ENCODE measurements at regions not wholly inside any gene's neighbourhood (a gene's known extent, or its start where the extent isn't known, plus 50 kb on each side); places are given as distances from the start of the nearest gene placed in this dataset.

DNA sequence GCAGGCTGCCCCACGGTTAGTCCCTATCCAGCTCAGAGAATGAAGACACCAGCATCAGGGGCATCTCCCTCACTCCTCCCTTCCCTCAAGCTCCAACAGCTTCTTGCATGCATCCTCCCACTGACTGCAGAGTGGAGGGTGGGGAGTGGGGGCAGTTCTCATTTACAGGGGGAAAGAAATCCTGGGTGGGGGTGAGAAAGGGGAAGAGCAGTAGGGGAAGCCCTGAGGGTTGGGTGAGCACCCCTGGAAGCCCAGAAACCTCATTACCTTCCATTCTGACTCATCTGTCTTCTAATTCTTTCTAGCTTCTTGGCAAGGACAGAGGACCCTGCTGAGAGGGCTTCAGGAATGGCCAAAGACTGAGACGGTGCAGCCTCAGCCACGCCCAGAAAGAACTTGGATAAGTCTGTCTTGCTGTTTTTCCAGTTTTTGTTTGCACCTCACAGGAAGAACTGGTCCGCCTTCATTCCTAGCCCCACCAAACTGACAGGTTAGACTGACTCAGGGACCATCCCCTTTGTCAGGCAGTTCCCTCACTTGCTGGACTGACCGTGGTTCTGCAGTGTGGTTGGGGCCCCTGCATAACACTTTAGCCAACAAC lies 52.5 kb upstream of the WSB1 start:
- no peak for DNase-seq (ENCODE audit: low read depth, low spot score)

GRCh38 chr17:27242951-27243350 lies 51.0 kb upstream of the WSB1 start:
- DNase-seq (ENCODE audit: low read depth, low spot score) = no peak

GRCh38 chr17:27244011-27244410 lies 49.9 kb upstream of the WSB1 start:
- DNase-seq (ENCODE audit: low read depth, low spot score) = no peak
